Activated CD8-positive, alpha-beta memory T cell treated with anti-CD3 and anti-CD28 coated beads, Interleukin-2, amount 10 ng/mL, durations not matched to agents 7 days and 5 days (primary cell): ENCODE measurements at regions not wholly inside any gene's neighbourhood (a gene's known extent, or its start where the extent isn't known, plus 50 kb on each side); places are given as distances from the start of the nearest gene placed in this dataset.
A peak's percentile ranks its signal among the peaks of the same experiment; 100 is the strongest.

ENCODE experiments used
- ATAC-seq: fragments of 150-1000 bp; cut with Tn5 transposase; one replicate; pipeline ENCODE4 v1.10.0; 2021; ENCODE audit warnings: moderate library complexity
- CTCF ChIA-PET: fragments of 350-600 bp; sonication (Branson Sonifier 250); formaldehyde crosslinking; loops from one replicate; lab custom pipeline; 2021; ENCODE audit warnings: antibody characterized with exemption; lab: Charles Lee
- DNase-seq: peaks from one replicate; pipeline ENCODE4 v3.0.0-alpha.2; 2020
- H3K27ac Mint-ChIP-seq: one replicate; pipeline ENCODE4 v1.8.0; 2021; ENCODE audit warnings: mild to moderate bottlenecking, mixed read lengths
- H3K27me3 Mint-ChIP-seq: one replicate; pipeline ENCODE4 v1.8.0; 2021; ENCODE audit warnings: mixed read lengths
- H3K36me3 Mint-ChIP-seq: one replicate; pipeline ENCODE4 v1.8.0; 2021; ENCODE audit warnings: mild to moderate bottlenecking, mixed read lengths
- H3K4me1 Mint-ChIP-seq: one replicate; pipeline ENCODE4 v1.8.0; 2021; ENCODE audit warnings: mixed read lengths
- H3K4me3 Mint-ChIP-seq: one replicate; pipeline ENCODE4 v1.8.0; 2021; ENCODE audit warnings: mild to moderate bottlenecking, moderate library complexity, mixed read lengths
- H3K9me3 Mint-ChIP-seq: one replicate; pipeline ENCODE4 v1.8.0; 2022; ENCODE audit warnings: low read depth, mixed read lengths

GRCh38 chr15:93174836-93175235 lies 85.8 kb upstream of the RGMA start:
- CTCF ChIA-PET, result no interaction called here
- Mint-ChIP-seq H3K27ac (no peak overlapping the region), H3K4me3 (no peak overlapping the region), H3K9me3 (no peaks in the 10 kb centered on the region), H3K27me3 (peaks cover 24% of the 10 kb centered on the region), H3K4me1 (peaks cover 2% of the 10 kb centered on the region), H3K36me3 (no peaks in the 10 kb centered on the region)
- no peak for DNase-seq
- no peak for ATAC-seq

GRCh38 chr15:93173369-93173768 lies 84.4 kb upstream of the RGMA start:
- ATAC-seq, result no peak
- DNase-seq, result no peak
- Mint-ChIP-seq H3K9me3 (no peaks in the 10 kb centered on the region), H3K27ac (no peak overlapping the region), H3K36me3 (no peaks in the 10 kb centered on the region), H3K4me1 (peaks cover 2% of the 10 kb centered on the region), H3K27me3 (peaks cover 33% of the 10 kb centered on the region), H3K4me3 (no peak overlapping the region)
- CTCF ChIA-PET, result interaction anchor here (0.9 kb wide), 1 partner anchor 159 kb away, joined by 3 read pairs; no protein-coding TSS in a partner anchor

- peaks cover 46% of the 10 kb centered on the region for H3K27me3 Mint-ChIP-seq
- H3K27ac Mint-ChIP-seq, result no peak overlapping the region
- CTCF ChIA-PET, result no interaction called here
Observed at GRCh38 chr15:93171476-93171875, 82.5 kb upstream of the RGMA start.

GRCh38 chr15:93170329-93170728 lies 81.3 kb upstream of the RGMA start:
- H3K9me3 Mint-ChIP-seq, result no peaks in the 10 kb centered on the region
- H3K4me1 Mint-ChIP-seq, result peaks cover 2% of the 10 kb centered on the region
- H3K36me3 Mint-ChIP-seq, result no peaks in the 10 kb centered on the region
- ATAC-seq (no peak), DNase-seq (no peak)
- peaks cover 46% of the 10 kb centered on the region for H3K27me3 Mint-ChIP-seq
- CTCF ChIA-PET, result interaction anchor here (0.7 to 1.0 kb wide), 2 partner anchors 16 to 20 kb away, joined by 3 read pairs; no protein-coding TSS in a partner anchor
- H3K4me3 Mint-ChIP-seq, result no peak overlapping the region
- no peak overlapping the region for H3K27ac Mint-ChIP-seq

More at GRCh38 chr15:93171476-93171875, 82.5 kb upstream of the RGMA start:
- Mint-ChIP-seq H3K9me3 (no peaks in the 10 kb centered on the region), H3K4me3 (no peak overlapping the region), H3K36me3 (no peaks in the 10 kb centered on the region), H3K4me1 (peaks cover 2% of the 10 kb centered on the region)
- no peak for ATAC-seq
- DNase-seq, result no peak

GRCh38 chr15:93168910-93169309 lies 79.9 kb upstream of the RGMA start:
- DNase-seq (no peak), ATAC-seq (no peak)
- H3K4me1 Mint-ChIP-seq, result peaks cover 9% of the 10 kb centered on the region
- no peaks in the 10 kb centered on the region for H3K36me3 Mint-ChIP-seq
- peaks cover 39% of the 10 kb centered on the region for H3K27me3 Mint-ChIP-seq
- no peak overlapping the region for H3K4me3 Mint-ChIP-seq
- H3K9me3 Mint-ChIP-seq, result no peaks in the 10 kb centered on the region
- no peak overlapping the region for H3K27ac Mint-ChIP-seq
- CTCF ChIA-PET, result no interaction called here

- Mint-ChIP-seq H3K27me3 (peaks cover 39% of the 10 kb centered on the region), H3K9me3 (no peaks in the 10 kb centered on the region), H3K27ac (no peak overlapping the region), H3K36me3 (no peaks in the 10 kb centered on the region), H3K4me1 (peaks cover 11% of the 10 kb centered on the region), H3K4me3 (no peak overlapping the region)
- no peak for DNase-seq
- CTCF ChIA-PET, result no interaction called here
- ATAC-seq, result no peak
Observed at GRCh38 chr15:93167291-93167690, 78.3 kb upstream of the RGMA start.

GRCh38 chr15:93166675-93167074 lies 77.7 kb upstream of the RGMA start:
- CTCF ChIA-PET, result no interaction called here
- peaks cover 39% of the 10 kb centered on the region for H3K27me3 Mint-ChIP-seq
- peaks cover 11% of the 10 kb centered on the region for H3K4me1 Mint-ChIP-seq
- DNase-seq (no peak), ATAC-seq (no peak)
- H3K9me3 Mint-ChIP-seq, result no peaks in the 10 kb centered on the region
- no peak overlapping the region for H3K27ac Mint-ChIP-seq
- H3K4me3 Mint-ChIP-seq, result no peak overlapping the region
- no peaks in the 10 kb centered on the region for H3K36me3 Mint-ChIP-seq

- Mint-ChIP-seq H3K27me3 (peaks cover 32% of the 10 kb centered on the region), H3K27ac (no peak overlapping the region), H3K4me1 (peaks cover 11% of the 10 kb centered on the region), H3K9me3 (no peaks in the 10 kb centered on the region), H3K36me3 (no peaks in the 10 kb centered on the region), H3K4me3 (no peak overlapping the region)
- ATAC-seq (no peak), DNase-seq (no peak)
- CTCF ChIA-PET, result no interaction called here
Observed at GRCh38 chr15:93165734-93166470, 76.9 kb upstream of the RGMA start.

GRCh38 chr15:93164409-93164808 lies 75.4 kb upstream of the RGMA start:
- Mint-ChIP-seq H3K27me3 (peaks cover 25% of the 10 kb centered on the region), H3K9me3 (no peaks in the 10 kb centered on the region), H3K4me1 (peaks cover 11% of the 10 kb centered on the region), H3K36me3 (no peaks in the 10 kb centered on the region), H3K27ac (no peak overlapping the region), H3K4me3 (no peak overlapping the region)
- DNase-seq (peak; percentile 60), ATAC-seq (peak; percentile 76)
- CTCF ChIA-PET, result no interaction called here

- Mint-ChIP-seq H3K4me3 (no peak overlapping the region), H3K27me3 (peaks cover 12% of the 10 kb centered on the region), H3K36me3 (no peaks in the 10 kb centered on the region), H3K27ac (no peak overlapping the region), H3K9me3 (no peaks in the 10 kb centered on the region), H3K4me1 (peaks cover 11% of the 10 kb centered on the region)
- ATAC-seq, result no peak
- no peak for DNase-seq
- CTCF ChIA-PET, result no interaction called here
Observed at GRCh38 chr15:93162560-93162959, 73.5 kb upstream of the RGMA start.

GRCh38 chr15:93159930-93160329 lies 70.9 kb upstream of the RGMA start:
- Mint-ChIP-seq H3K4me3 (no peak overlapping the region), H3K27ac (no peak overlapping the region), H3K9me3 (no peaks in the 10 kb centered on the region), H3K4me1 (peaks cover 11% of the 10 kb centered on the region), H3K36me3 (no peaks in the 10 kb centered on the region), H3K27me3 (no peaks in the 10 kb centered on the region)
- ATAC-seq, result no peak
- no peak for DNase-seq
- CTCF ChIA-PET, result no interaction called here

- peaks cover under 1% of the 10 kb centered on the region for H3K27me3 Mint-ChIP-seq
- ATAC-seq, result no peak
- H3K4me3 Mint-ChIP-seq, result no peak overlapping the region
- no peaks in the 10 kb centered on the region for H3K9me3 Mint-ChIP-seq
- CTCF ChIA-PET, result no interaction called here
- H3K4me1 Mint-ChIP-seq, result peaks cover 4% of the 10 kb centered on the region
- no peaks in the 10 kb centered on the region for H3K36me3 Mint-ChIP-seq
- DNase-seq, result no peak
- H3K27ac Mint-ChIP-seq, result no peak overlapping the region
Observed at GRCh38 chr15:93158097-93158900, 69.3 kb upstream of the RGMA start.

GRCh38 chr15:93154666-93155065 lies 65.7 kb upstream of the RGMA start:
- no peak for DNase-seq

More at GRCh38 chr15:93154666-93155065, 65.7 kb upstream of the RGMA start:
- Mint-ChIP-seq H3K27ac (no peak overlapping the region), H3K36me3 (no peaks in the 10 kb centered on the region), H3K4me1 (peaks cover 24% of the 10 kb centered on the region), H3K27me3 (peaks cover 17% of the 10 kb centered on the region), H3K9me3 (no peaks in the 10 kb centered on the region), H3K4me3 (no peak overlapping the region)
- CTCF ChIA-PET, result interaction anchor here (0.7 to 2.4 kb wide), 3 partner anchors 14 to 67 kb away, joined by 3 to 8 read pairs (median 6); partner anchors contain the start of gene RGMA
- no peak for ATAC-seq
